HCT116 (cell line): ENCODE measurements at regions not wholly inside any gene's neighbourhood (a gene's known extent, or its start where the extent isn't known, plus 50 kb on each side); places are given as distances from the start of the nearest gene placed in this dataset.

Experiments used
- ATAC-seq: fragments of 200-7000 bp; cut with Tn5 transposase; 2 replicates; pipeline ENCODE4 v1.9.1; 2020; ENCODE audit warnings: mild to moderate bottlenecking, moderate library complexity
- BruUV-seq: library from RNA; stranded (reverse); fragments of 400-500 nt; replicated peaks from 2 replicates; lab custom pipeline; 2021; lab: Mats Ljungman, UMichigan
- CTCF ChIA-PET: fragments of 300-600 bp; sonication (Branson Sonifier 250); formaldehyde crosslinking; loops from one replicate; lab custom pipeline; 2021; ENCODE audit warnings: antibody characterized with exemption; lab: Charles Lee
- POLR2A ChIA-PET: fragments of 300-600, 350-600 bp; sonication (Branson Sonifier 250); formaldehyde crosslinking; loops from one replicate; lab custom pipeline; 2021; ENCODE audit warnings: antibody characterized with exemption; lab: Charles Lee
- RAD21 ChIA-PET, 2 experiments: fragments of 300-600 bp; sonication (Branson Sonifier 250); formaldehyde crosslinking; loops; one replicate each; lab custom pipeline; 2023; ENCODE audit warnings: low total read pairs in 2 of 2; ENCODE audit not compliant: uncharacterized antibody in 2 of 2, unreplicated experiment in 2 of 2, low non-redundant PET in 1 of 2; lab: Charles Lee
- DNase-seq: peaks from one replicate; pipeline ENCODE4 v3.0.0-alpha.2; 2010; ENCODE audit warnings: low read depth, low spot score
- H2AFZ ChIP-seq: fragments of 200-600 bp; shearing (Covaris generic), sonication (generic); 2 replicates; pipeline ENCODE4 v1.6.1; 2017; ENCODE audit warnings: low read depth, mixed run types, mixed read lengths, antibody characterized with exemption, low read length; ENCODE audit not compliant: poor library complexity, severe bottlenecking
- H3K27ac ChIP-seq: 2 replicates; pipeline ENCODE4 v1.5.1; 2012; ENCODE audit warnings: low read depth, low read length
- H3K27me3 ChIP-seq: fragments of 200-600 bp; sonication (generic); 2 replicates; pipeline ENCODE4 v1.6.1; 2016; ENCODE audit warnings: mixed run types, low read length, mixed read lengths; ENCODE audit not compliant: insufficient read depth
- H3K36me3 ChIP-seq, 2 experiments: fragments of 200-500 bp in 1 of 2; fragments of 200-600 bp in 1 of 2; sonication (Bioruptor generic) in 1 of 2; sonication (generic) in 1 of 2; 2 replicates each; pipeline versions ENCODE4 v1.5.1 to v1.6.1; 2014 to 2016; ENCODE audit warnings: low read length in 2 of 2, inconsistent platforms in 1 of 2, mixed read lengths in 1 of 2, mixed run types in 1 of 2; ENCODE audit not compliant: insufficient read depth in 2 of 2, control insufficient read depth in 1 of 2
- H3K4me1 ChIP-seq, 2 experiments: fragments of 200-600 bp in 1 of 2; sonication (generic) in 1 of 2; 2 replicates each; pipeline versions ENCODE4 v1.5.1 to v1.6.1; 2012 to 2017; ENCODE audit warnings: low read length in 2 of 2, inconsistent platforms in 1 of 2, mild to moderate bottlenecking in 1 of 2, mixed read lengths in 1 of 2, mixed run types in 1 of 2, moderate library complexity in 1 of 2; ENCODE audit not compliant: insufficient read depth in 2 of 2, control insufficient read depth in 1 of 2
- H3K4me2 ChIP-seq: fragments of 200-600 bp; sonication (generic); 2 replicates; pipeline ENCODE4 v1.6.1; 2017; ENCODE audit warnings: mixed run types, low read length, mixed read lengths
- H3K4me3 ChIP-seq, 2 experiments: fragments of 200-600 bp in 1 of 2; sonication (generic) in 1 of 2; replicated peaks in 1 of 2; 2 replicates each; pipeline ENCODE4 v1.5.1; 2011 to 2016; ENCODE audit warnings: low read length in 2 of 2, control low read depth in 1 of 2, low read depth in 1 of 2, mild to moderate bottlenecking in 1 of 2, mixed read lengths in 1 of 2, mixed run types in 1 of 2
- H3K79me2 ChIP-seq: fragments of 200-600 bp; sonication (generic); 2 replicates; pipeline ENCODE4 v1.6.1; 2017; ENCODE audit warnings: mild to moderate bottlenecking, mixed run types, low read length, moderate library complexity, mixed read lengths; ENCODE audit not compliant: insufficient read depth
- H3K9ac ChIP-seq: fragments of 200-600 bp; sonication (generic); 2 replicates; pipeline ENCODE4 v1.6.1; 2016; ENCODE audit warnings: low read length, mixed read lengths
- H3K9me2 ChIP-seq: fragments of 200-600 bp; sonication (generic), shearing (Covaris generic); 2 replicates; pipeline ENCODE4 v1.6.1; 2017; ENCODE audit warnings: mixed run types, mild to moderate bottlenecking, moderate library complexity; ENCODE audit not compliant: insufficient read depth
- H3K9me3 ChIP-seq, 2 experiments: fragments of 200-500 bp in 1 of 2; fragments of 200-600 bp in 1 of 2; sonication (Bioruptor generic) in 1 of 2; sonication (generic) in 1 of 2; 2 replicates each; pipeline ENCODE4 v1.6.1; 2014 to 2017; ENCODE audit warnings: low read length in 2 of 2, mixed read lengths in 2 of 2, inconsistent platforms in 1 of 2, low read depth in 1 of 2, mild to moderate bottlenecking in 1 of 2, mixed run types in 1 of 2, moderate library complexity in 1 of 2; ENCODE audit not compliant: control insufficient read depth in 1 of 2, insufficient read depth in 1 of 2
- H4K20me1 ChIP-seq: fragments of 200-600 bp; sonication (generic), shearing (Covaris generic); 2 replicates; pipeline ENCODE4 v1.6.1; 2017; ENCODE audit warnings: mixed run types, mild to moderate bottlenecking, moderate library complexity; ENCODE audit not compliant: insufficient read depth
- ATF3 ChIP-seq: IDR thresholded peaks from 2 replicates; pipeline ENCODE4 v1.6.1; 2012
- CEBPB ChIP-seq: IDR thresholded peaks from 2 replicates; pipeline ENCODE4 v1.6.1; 2012; ENCODE audit warnings: low read depth
- EGR1 ChIP-seq: IDR thresholded peaks from 2 replicates; pipeline ENCODE4 v1.6.1; 2012; ENCODE audit warnings: low read depth
- EZH2 ChIP-seq: fragments of 200-600 bp; sonication (generic); IDR thresholded peaks from 2 replicates; pipeline ENCODE4 v1.6.1; 2017; ENCODE audit warnings: antibody characterized with exemption, mixed run types
- MAX ChIP-seq: IDR thresholded peaks from 2 replicates; pipeline ENCODE4 v1.6.1; 2012
- POLR2A ChIP-seq: IDR thresholded peaks from 2 replicates; pipeline ENCODE4 v1.7.0; 2011; ENCODE audit warnings: borderline replicate concordance; ENCODE audit not compliant: insufficient read depth, insufficient read length; ENCODE audit errors: extremely low read depth
- SRF ChIP-seq: IDR thresholded peaks from 2 replicates; pipeline ENCODE4 v1.6.1; 2012; ENCODE audit warnings: low read depth
- ZFX ChIP-seq: fragments of 450-650 bp; IDR thresholded peaks from 2 replicates; pipeline ENCODE4 v1.6.1; 2017
- intact Hi-C: fragments of 100-400 bp; cut with micrococcal nuclease; formaldehyde crosslinking; loops from 2 replicates; pipeline ENCODE4 v1.10.0; 2022
- TF ChIP-seq, protein P1 (sequence below): IDR thresholded peaks from 2 replicates; pipeline ENCODE4 v1.6.1; 2011; ENCODE audit warnings: mild to moderate bottlenecking, low read length, moderate library complexity; ENCODE audit not compliant: insufficient replicate concordance; ENCODE audit errors: extremely low read depth
- TF ChIP-seq, protein P2 (sequence below), 3 experiments: fragments of 200-600 bp in 1 of 3; sonication (generic) in 1 of 3; IDR thresholded peaks in 2 of 3; conservative IDR thresholded peaks in 1 of 3; 2 replicates each; pipeline ENCODE4 v1.5.1; 2012 to 2017; ENCODE audit warnings: low read depth in 2 of 3, low read length in 2 of 3, antibody characterized with exemption in 1 of 3, borderline replicate concordance in 1 of 3, control low read depth in 1 of 3, mild to moderate bottlenecking in 1 of 3, mixed read lengths in 1 of 3, mixed run types in 1 of 3, moderate library complexity in 1 of 3; ENCODE audit not compliant: insufficient read depth in 1 of 3

DNA sequence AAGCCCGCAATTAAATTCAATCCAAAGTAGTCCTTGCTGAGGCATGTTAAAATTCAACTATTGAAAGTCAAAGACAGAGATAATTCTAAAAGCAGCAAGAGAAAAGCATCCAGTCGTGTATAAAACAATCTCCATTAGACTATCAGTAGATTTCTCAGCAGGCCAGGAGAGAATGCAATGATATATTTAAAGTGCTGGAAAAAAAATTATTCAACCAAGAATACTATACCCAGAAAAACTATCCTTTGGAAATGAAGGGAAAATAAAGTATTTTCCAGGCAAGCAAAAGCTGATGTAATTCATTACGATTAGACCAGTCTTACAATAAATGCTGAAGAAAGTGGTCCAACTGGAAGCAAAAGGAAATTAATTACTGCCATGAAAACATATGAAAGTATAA, 113.5 kb downstream of the TRIM42 start:
- peaks cover 11% of the 10 kb centered on the region for H3K27me3 ChIP-seq
- no peak overlapping the region for H3K27ac ChIP-seq
- no peak for ATAC-seq
- H3K4me2 ChIP-seq = no peak overlapping the region
- H3K36me3 ChIP-seq = no peaks in the 10 kb centered on the region
- CTCF ChIA-PET = no interaction called here
- DNase-seq = no peak
- POLR2A ChIA-PET = no interaction called here
- intact Hi-C loops = no loop called here
- TF ChIP-seq CEBPB (no peak), ZFX (no peak), EZH2 (no peak), SRF (no peak), ATF3 (no peak), POLR2A (no peak), MAX (no peak), EGR1 (no peak)
- TF ChIP-seq, protein P1, sequence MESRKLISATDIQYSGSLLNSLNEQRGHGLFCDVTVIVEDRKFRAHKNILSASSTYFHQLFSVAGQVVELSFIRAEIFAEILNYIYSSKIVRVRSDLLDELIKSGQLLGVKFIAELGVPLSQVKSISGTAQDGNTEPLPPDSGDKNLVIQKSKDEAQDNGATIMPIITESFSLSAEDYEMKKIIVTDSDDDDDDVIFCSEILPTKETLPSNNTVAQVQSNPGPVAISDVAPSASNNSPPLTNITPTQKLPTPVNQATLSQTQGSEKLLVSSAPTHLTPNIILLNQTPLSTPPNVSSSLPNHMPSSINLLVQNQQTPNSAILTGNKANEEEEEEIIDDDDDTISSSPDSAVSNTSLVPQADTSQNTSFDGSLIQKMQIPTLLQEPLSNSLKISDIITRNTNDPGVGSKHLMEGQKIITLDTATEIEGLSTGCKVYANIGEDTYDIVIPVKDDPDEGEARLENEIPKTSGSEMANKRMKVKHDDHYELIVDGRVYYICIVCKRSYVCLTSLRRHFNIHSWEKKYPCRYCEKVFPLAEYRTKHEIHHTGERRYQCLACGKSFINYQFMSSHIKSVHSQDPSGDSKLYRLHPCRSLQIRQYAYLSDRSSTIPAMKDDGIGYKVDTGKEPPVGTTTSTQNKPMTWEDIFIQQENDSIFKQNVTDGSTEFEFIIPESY = no peak
- TF ChIP-seq, protein P2, sequence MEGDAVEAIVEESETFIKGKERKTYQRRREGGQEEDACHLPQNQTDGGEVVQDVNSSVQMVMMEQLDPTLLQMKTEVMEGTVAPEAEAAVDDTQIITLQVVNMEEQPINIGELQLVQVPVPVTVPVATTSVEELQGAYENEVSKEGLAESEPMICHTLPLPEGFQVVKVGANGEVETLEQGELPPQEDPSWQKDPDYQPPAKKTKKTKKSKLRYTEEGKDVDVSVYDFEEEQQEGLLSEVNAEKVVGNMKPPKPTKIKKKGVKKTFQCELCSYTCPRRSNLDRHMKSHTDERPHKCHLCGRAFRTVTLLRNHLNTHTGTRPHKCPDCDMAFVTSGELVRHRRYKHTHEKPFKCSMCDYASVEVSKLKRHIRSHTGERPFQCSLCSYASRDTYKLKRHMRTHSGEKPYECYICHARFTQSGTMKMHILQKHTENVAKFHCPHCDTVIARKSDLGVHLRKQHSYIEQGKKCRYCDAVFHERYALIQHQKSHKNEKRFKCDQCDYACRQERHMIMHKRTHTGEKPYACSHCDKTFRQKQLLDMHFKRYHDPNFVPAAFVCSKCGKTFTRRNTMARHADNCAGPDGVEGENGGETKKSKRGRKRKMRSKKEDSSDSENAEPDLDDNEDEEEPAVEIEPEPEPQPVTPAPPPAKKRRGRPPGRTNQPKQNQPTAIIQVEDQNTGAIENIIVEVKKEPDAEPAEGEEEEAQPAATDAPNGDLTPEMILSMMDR (IDR thresholded peaks at IDR 0.05 in 2 of 3, conservative IDR thresholded peaks at IDR 0.05 in 1 of 3; ENCODE audit: borderline replicate concordance in 1 of 3, insufficient read depth in 1 of 3, low read depth in 2 of 3, low read length in 2 of 3) = no peak
- BruUV-seq = no TSS peak
- H3K9me3 ChIP-seq = peaks cover 0 to 3% of the 10 kb centered on the region in 2 experiments; a peak in 1 of 4 replicates
- no peaks in the 10 kb centered on the region for H4K20me1 ChIP-seq
- peaks cover 3% of the 10 kb centered on the region; the same call in 1 of the 2 replicates for H3K9me2 ChIP-seq
- no peak overlapping the region for H3K9ac ChIP-seq
- no peaks in the 10 kb centered on the region for H3K79me2 ChIP-seq
- H3K4me1 ChIP-seq = no peaks in the 10 kb centered on the region
- RAD21 ChIA-PET = no interaction called here
- H2AFZ ChIP-seq = no peak overlapping the region
- no peak overlapping the region for H3K4me3 ChIP-seq
